ENCODE measurements at regions not wholly inside any gene's neighbourhood (a gene's known extent, or its start where the extent isn't known, plus 50 kb on each side); places are given as distances from the start of the nearest gene placed in this dataset.

- no peak overlapping the region for H3K4me3 ChIP-seq (ENCODE audit: low read length in 2 of 2)
- POLR2A ChIA-PET (ENCODE audit: partially characterized antibody): no interaction called here
- no peak overlapping the region for H3K27ac ChIP-seq (ENCODE audit: low read depth, low read length)
- Mint-ChIP-seq H3K27me3 (peaks cover 15 to 26% of the 10 kb centered on the region in 2 donors), H3K36me3 (no peaks in the 10 kb centered on the region), H3K4me3 (no peak overlapping the region), H3K27ac (no peak overlapping the region), H3K4me1 (no peaks in the 10 kb centered on the region), H3K9me3 (peaks cover 0 to 7% (median 0%) of the 10 kb centered on the region in 8 donors)
- no peak for DNase-seq
- H3K27me3 ChIP-seq (ENCODE audit: insufficient read depth, low read length): no peaks in the 10 kb centered on the region
- CTCF ChIA-PET (ENCODE audit: partially characterized antibody): interaction anchor here (0.9 kb wide), 1 partner anchor 17 kb away, joined by 3 read pairs; no protein-coding TSS in a partner anchor
- intact Hi-C loops (cut with micrococcal nuclease): no loop called here
- no peaks in the 10 kb centered on the region for H3K9me3 ChIP-seq (ENCODE audit: control insufficient read depth in 1 of 2, low read length in 2 of 2)
- no peaks in the 10 kb centered on the region for H3K4me1 ChIP-seq (ENCODE audit: insufficient read depth, low read length)
- H3K36me3 ChIP-seq (ENCODE audit: insufficient read depth, low read length): no peaks in the 10 kb centered on the region
These were observed 252.1 kb downstream of the CDCA7 start for GRCh38 chr2:173606619-173607248.

GRCh38 chr2:173607606-173608311, 253.1 kb downstream of the CDCA7 start:
- CTCF ChIA-PET (ENCODE audit: partially characterized antibody): interaction anchor here (0.9 kb wide), 1 partner anchor 18 kb away, joined by 3 read pairs; no protein-coding TSS in a partner anchor
- Mint-ChIP-seq H3K4me1 (no peaks in the 10 kb centered on the region), H3K27ac (no peak overlapping the region), H3K9me3 (peaks cover 0 to 8% (median 0%) of the 10 kb centered on the region in 8 donors), H3K27me3 (peaks cover 19 to 28% of the 10 kb centered on the region in 2 donors), H3K4me3 (no peak overlapping the region), H3K36me3 (no peaks in the 10 kb centered on the region)
- Histone ChIP-seq H3K36me3 (ENCODE audit: insufficient read depth, low read length) (no peaks in the 10 kb centered on the region), H3K9me3 (ENCODE audit: control insufficient read depth in 1 of 2, low read length in 2 of 2) (no peaks in the 10 kb centered on the region), H3K27ac (ENCODE audit: low read depth, low read length) (no peak overlapping the region), H3K4me1 (ENCODE audit: insufficient read depth, low read length) (no peaks in the 10 kb centered on the region), H3K4me3 (ENCODE audit: low read length in 2 of 2) (no peak overlapping the region), H3K27me3 (ENCODE audit: insufficient read depth, low read length) (no peaks in the 10 kb centered on the region)
- intact Hi-C loops (cut with micrococcal nuclease): no loop called here
- POLR2A ChIA-PET (ENCODE audit: partially characterized antibody): no interaction called here
- no peak for DNase-seq

GRCh38 chr2:173611121-173611520, 256.4 kb downstream of the CDCA7 start:
- H3K9me3 Mint-ChIP-seq: peaks cover 0 to 5% (median 0%) of the 10 kb centered on the region in 8 donors
- POLR2A ChIA-PET (ENCODE audit: partially characterized antibody): no interaction called here
- CTCF ChIA-PET (ENCODE audit: partially characterized antibody): no interaction called here
- H3K4me1 Mint-ChIP-seq: no peaks in the 10 kb centered on the region
- Histone ChIP-seq H3K4me1 (ENCODE audit: insufficient read depth, low read length) (no peaks in the 10 kb centered on the region), H3K27me3 (ENCODE audit: insufficient read depth, low read length) (no peaks in the 10 kb centered on the region), H3K9me3 (ENCODE audit: control insufficient read depth in 1 of 2, low read length in 2 of 2) (no peaks in the 10 kb centered on the region), H3K27ac (ENCODE audit: low read depth, low read length) (no peak overlapping the region), H3K36me3 (ENCODE audit: insufficient read depth, low read length) (no peaks in the 10 kb centered on the region), H3K4me3 (ENCODE audit: low read length in 2 of 2) (no peak overlapping the region)
- no peak overlapping the region for H3K4me3 Mint-ChIP-seq
- intact Hi-C loops (cut with micrococcal nuclease): no loop called here
- peaks cover 22 to 33% of the 10 kb centered on the region in 2 donors for H3K27me3 Mint-ChIP-seq
- DNase-seq: no peak
- H3K36me3 Mint-ChIP-seq: no peaks in the 10 kb centered on the region
- no peak overlapping the region for H3K27ac Mint-ChIP-seq

GRCh38 chr2:173612354-173612753, 257.7 kb downstream of the CDCA7 start:
- ChIA-PET CTCF (ENCODE audit: partially characterized antibody) (no interaction called here), POLR2A (ENCODE audit: partially characterized antibody) (no interaction called here)
- intact Hi-C loops (cut with micrococcal nuclease): no loop called here
- no peaks in the 10 kb centered on the region for H3K27me3 ChIP-seq (ENCODE audit: insufficient read depth, low read length)
- H3K27ac ChIP-seq (ENCODE audit: low read depth, low read length): no peak overlapping the region
- Mint-ChIP-seq H3K4me1 (no peaks in the 10 kb centered on the region), H3K9me3 (peaks cover 2 to 9% (median 4%) of the 10 kb centered on the region in 8 donors), H3K27ac (no peak overlapping the region), H3K36me3 (no peaks in the 10 kb centered on the region), H3K4me3 (no peak overlapping the region), H3K27me3 (peaks cover 20 to 29% of the 10 kb centered on the region in 2 donors)
- no peaks in the 10 kb centered on the region for H3K4me1 ChIP-seq (ENCODE audit: insufficient read depth, low read length)
- H3K4me3 ChIP-seq (ENCODE audit: low read length in 2 of 2): no peak overlapping the region
- DNase-seq: no peak
- no peaks in the 10 kb centered on the region for H3K36me3 ChIP-seq (ENCODE audit: insufficient read depth, low read length)
- no peaks in the 10 kb centered on the region for H3K9me3 ChIP-seq (ENCODE audit: control insufficient read depth in 1 of 2, low read length in 2 of 2)

- Histone ChIP-seq H3K4me3 (ENCODE audit: low read length in 2 of 2) (no peak overlapping the region), H3K4me1 (ENCODE audit: insufficient read depth, low read length) (no peaks in the 10 kb centered on the region), H3K9me3 (ENCODE audit: control insufficient read depth in 1 of 2, low read length in 2 of 2) (no peaks in the 10 kb centered on the region), H3K27me3 (ENCODE audit: insufficient read depth, low read length) (no peaks in the 10 kb centered on the region), H3K27ac (ENCODE audit: low read depth, low read length) (no peak overlapping the region), H3K36me3 (ENCODE audit: insufficient read depth, low read length) (no peaks in the 10 kb centered on the region)
- no peak for DNase-seq
- H3K4me1 Mint-ChIP-seq: no peaks in the 10 kb centered on the region
- H3K27me3 Mint-ChIP-seq: peaks cover 17 to 21% of the 10 kb centered on the region in 2 donors
- H3K4me3 Mint-ChIP-seq: no peak overlapping the region
- ChIA-PET POLR2A (ENCODE audit: partially characterized antibody) (no interaction called here), CTCF (ENCODE audit: partially characterized antibody) (no interaction called here)
- H3K9me3 Mint-ChIP-seq: peaks cover 2 to 11% (median 4%) of the 10 kb centered on the region in 8 donors
- H3K36me3 Mint-ChIP-seq: no peaks in the 10 kb centered on the region
- intact Hi-C loops (cut with micrococcal nuclease): no loop called here
- H3K27ac Mint-ChIP-seq: no peak overlapping the region
These were observed 258.7 kb downstream of the CDCA7 start for GRCh38 chr2:173613386-173613785.

GRCh38 chr2:173614265-173614930, 259.7 kb downstream of the CDCA7 start:
- ChIA-PET POLR2A (ENCODE audit: partially characterized antibody) (no interaction called here), CTCF (ENCODE audit: partially characterized antibody) (no interaction called here)
- no peaks in the 10 kb centered on the region for H3K9me3 ChIP-seq (ENCODE audit: control insufficient read depth in 1 of 2, low read length in 2 of 2)
- H3K4me1 ChIP-seq (ENCODE audit: insufficient read depth, low read length): no peaks in the 10 kb centered on the region
- H3K4me3 ChIP-seq (ENCODE audit: low read length in 2 of 2): no peak overlapping the region
- Mint-ChIP-seq H3K4me1 (no peaks in the 10 kb centered on the region), H3K9me3 (peaks cover 2 to 11% (median 6%) of the 10 kb centered on the region in 8 donors), H3K27me3 (peaks cover 14 to 17% of the 10 kb centered on the region in 2 donors), H3K36me3 (no peaks in the 10 kb centered on the region), H3K4me3 (no peak overlapping the region), H3K27ac (no peak overlapping the region)
- intact Hi-C loops (cut with micrococcal nuclease): no loop called here
- H3K27me3 ChIP-seq (ENCODE audit: insufficient read depth, low read length): no peaks in the 10 kb centered on the region
- no peak overlapping the region for H3K27ac ChIP-seq (ENCODE audit: low read depth, low read length)
- DNase-seq: no peak
- no peaks in the 10 kb centered on the region for H3K36me3 ChIP-seq (ENCODE audit: insufficient read depth, low read length)

- H3K4me1 ChIP-seq (ENCODE audit: insufficient read depth, low read length): no peaks in the 10 kb centered on the region
- H3K27me3 ChIP-seq (ENCODE audit: insufficient read depth, low read length): no peaks in the 10 kb centered on the region
- POLR2A ChIA-PET (ENCODE audit: partially characterized antibody): no interaction called here
- H3K27me3 Mint-ChIP-seq: peaks cover 7 to 8% of the 10 kb centered on the region in 2 donors
- H3K4me1 Mint-ChIP-seq: no peaks in the 10 kb centered on the region
- H3K36me3 ChIP-seq (ENCODE audit: insufficient read depth, low read length): no peaks in the 10 kb centered on the region
- CTCF ChIA-PET (ENCODE audit: partially characterized antibody): no interaction called here
- no peak overlapping the region for H3K4me3 ChIP-seq (ENCODE audit: low read length in 2 of 2)
- no peak for DNase-seq
- no peak overlapping the region for H3K4me3 Mint-ChIP-seq
- intact Hi-C loops (cut with micrococcal nuclease): no loop called here
- no peaks in the 10 kb centered on the region for H3K36me3 Mint-ChIP-seq
- no peak overlapping the region for H3K27ac ChIP-seq (ENCODE audit: low read depth, low read length)
- H3K27ac Mint-ChIP-seq: no peak overlapping the region
- H3K9me3 Mint-ChIP-seq: peaks cover 0 to 5% (median 0%) of the 10 kb centered on the region in 8 donors
- no peaks in the 10 kb centered on the region for H3K9me3 ChIP-seq (ENCODE audit: control insufficient read depth in 1 of 2, low read length in 2 of 2)
These were observed 269.0 kb downstream of the CDCA7 start for GRCh38 chr2:173623438-173624319.
